HEK293 (cell line): ENCODE measurements at regions not wholly inside any gene's neighbourhood (a gene's known extent, or its start where the extent isn't known, plus 50 kb on each side); places are given as distances from the start of the nearest gene placed in this dataset.

ENCODE experiments used
- GLIS2 ChIP-seq: fragments of 450-650 bp; formaldehyde crosslinking; IDR thresholded peaks from 2 replicates; pipeline ENCODE4 v1.5.1; 2016; ENCODE audit warnings: missing biosample characterization, missing genetic modification characterization
- SP2 ChIP-seq: fragments of 450-650 bp; formaldehyde crosslinking; IDR thresholded peaks from 2 replicates; pipeline ENCODE4 v1.5.1; 2016; ENCODE audit warnings: missing biosample characterization, missing genetic modification characterization
- ZEB2 ChIP-seq: fragments of 450-650 bp; formaldehyde crosslinking; IDR thresholded peaks from 2 replicates; pipeline ENCODE4 v1.5.1; 2016; ENCODE audit warnings: missing biosample characterization, missing genetic modification characterization
- ZNF302 ChIP-seq: fragments of 450-650 bp; formaldehyde crosslinking; IDR thresholded peaks from 2 replicates; pipeline ENCODE4 v1.5.1; 2016; ENCODE audit warnings: missing biosample characterization, missing genetic modification characterization, low read depth
- ZNF423 ChIP-seq: fragments of 450-650 bp; formaldehyde crosslinking; IDR thresholded peaks from 2 replicates; pipeline ENCODE4 v1.5.1; 2016; ENCODE audit warnings: missing biosample characterization, missing genetic modification characterization
- ZNF426 ChIP-seq: fragments of 450-650 bp; formaldehyde crosslinking; IDR thresholded peaks from 2 replicates; pipeline ENCODE4 v1.5.1; 2017; ENCODE audit warnings: missing biosample characterization, missing genetic modification characterization, mild to moderate bottlenecking, inconsistent platforms, moderate library complexity
- ZNF701 ChIP-seq: fragments of 450-650 bp; formaldehyde crosslinking; IDR thresholded peaks from 2 replicates; pipeline ENCODE4 v1.5.1; 2016; ENCODE audit warnings: missing biosample characterization, missing genetic modification characterization
- ZNF776 ChIP-seq: fragments of 450-650 bp; formaldehyde crosslinking; IDR thresholded peaks from 2 replicates; pipeline ENCODE4 v1.5.0; 2017; ENCODE audit warnings: missing biosample characterization, missing genetic modification characterization, borderline replicate concordance
- TF ChIP-seq, protein P1 (sequence below): fragments of 450-650 bp; formaldehyde crosslinking; IDR thresholded peaks from 2 replicates; pipeline ENCODE4 v1.5.1; 2016; ENCODE audit warnings: missing biosample characterization, missing genetic modification characterization
- TF ChIP-seq, protein P2 (sequence below): fragments of 450-650 bp; formaldehyde crosslinking; IDR thresholded peaks from 2 replicates; pipeline ENCODE4 v1.5.1; 2016; ENCODE audit warnings: missing biosample characterization, missing genetic modification characterization, low read depth

DNA sequence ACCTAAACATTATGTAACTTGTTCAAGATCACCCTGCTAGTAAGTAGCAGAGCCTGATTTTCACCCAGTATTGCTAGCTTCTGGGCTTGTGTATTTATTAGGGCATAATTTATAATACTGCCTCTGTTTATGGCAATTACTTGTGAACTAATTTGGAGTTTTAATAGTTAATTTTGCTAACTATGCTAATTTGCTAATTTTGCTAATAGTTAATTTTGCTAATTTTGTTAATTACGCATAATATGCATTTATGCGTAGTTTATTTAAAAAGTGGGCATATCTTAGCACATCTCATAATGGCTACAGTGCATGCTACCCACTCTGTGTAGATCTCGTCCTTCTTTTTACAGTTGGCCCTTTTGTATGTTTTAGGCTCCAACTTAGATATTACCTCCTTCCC is 898.1 kb upstream of the EPHA5 start:
- TF ChIP-seq ZNF423 (tag by site-specific recombination): no peak
- TF ChIP-seq, protein P1, sequence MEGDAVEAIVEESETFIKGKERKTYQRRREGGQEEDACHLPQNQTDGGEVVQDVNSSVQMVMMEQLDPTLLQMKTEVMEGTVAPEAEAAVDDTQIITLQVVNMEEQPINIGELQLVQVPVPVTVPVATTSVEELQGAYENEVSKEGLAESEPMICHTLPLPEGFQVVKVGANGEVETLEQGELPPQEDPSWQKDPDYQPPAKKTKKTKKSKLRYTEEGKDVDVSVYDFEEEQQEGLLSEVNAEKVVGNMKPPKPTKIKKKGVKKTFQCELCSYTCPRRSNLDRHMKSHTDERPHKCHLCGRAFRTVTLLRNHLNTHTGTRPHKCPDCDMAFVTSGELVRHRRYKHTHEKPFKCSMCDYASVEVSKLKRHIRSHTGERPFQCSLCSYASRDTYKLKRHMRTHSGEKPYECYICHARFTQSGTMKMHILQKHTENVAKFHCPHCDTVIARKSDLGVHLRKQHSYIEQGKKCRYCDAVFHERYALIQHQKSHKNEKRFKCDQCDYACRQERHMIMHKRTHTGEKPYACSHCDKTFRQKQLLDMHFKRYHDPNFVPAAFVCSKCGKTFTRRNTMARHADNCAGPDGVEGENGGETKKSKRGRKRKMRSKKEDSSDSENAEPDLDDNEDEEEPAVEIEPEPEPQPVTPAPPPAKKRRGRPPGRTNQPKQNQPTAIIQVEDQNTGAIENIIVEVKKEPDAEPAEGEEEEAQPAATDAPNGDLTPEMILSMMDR (tag by site-specific recombination): no peak
- TF ChIP-seq ZNF426: no peak
- TF ChIP-seq ZNF701 (tag by site-specific recombination): no peak
- TF ChIP-seq ZNF776: no peak
- TF ChIP-seq ZNF302 (tag by site-specific recombination): no peak
- no peak for TF ChIP-seq ZEB2 (tag by site-specific recombination)
- TF ChIP-seq, protein P2, sequence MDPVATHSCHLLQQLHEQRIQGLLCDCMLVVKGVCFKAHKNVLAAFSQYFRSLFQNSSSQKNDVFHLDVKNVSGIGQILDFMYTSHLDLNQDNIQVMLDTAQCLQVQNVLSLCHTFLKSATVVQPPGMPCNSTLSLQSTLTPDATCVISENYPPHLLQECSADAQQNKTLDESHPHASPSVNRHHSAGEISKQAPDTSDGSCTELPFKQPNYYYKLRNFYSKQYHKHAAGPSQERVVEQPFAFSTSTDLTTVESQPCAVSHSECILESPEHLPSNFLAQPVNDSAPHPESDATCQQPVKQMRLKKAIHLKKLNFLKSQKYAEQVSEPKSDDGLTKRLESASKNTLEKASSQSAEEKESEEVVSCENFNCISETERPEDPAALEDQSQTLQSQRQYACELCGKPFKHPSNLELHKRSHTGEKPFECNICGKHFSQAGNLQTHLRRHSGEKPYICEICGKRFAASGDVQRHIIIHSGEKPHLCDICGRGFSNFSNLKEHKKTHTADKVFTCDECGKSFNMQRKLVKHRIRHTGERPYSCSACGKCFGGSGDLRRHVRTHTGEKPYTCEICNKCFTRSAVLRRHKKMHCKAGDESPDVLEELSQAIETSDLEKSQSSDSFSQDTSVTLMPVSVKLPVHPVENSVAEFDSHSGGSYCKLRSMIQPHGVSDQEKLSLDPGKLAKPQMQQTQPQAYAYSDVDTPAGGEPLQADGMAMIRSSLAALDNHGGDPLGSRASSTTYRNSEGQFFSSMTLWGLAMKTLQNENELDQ (tag by site-specific recombination): no peak
- TF ChIP-seq GLIS2: no peak
- no peak for TF ChIP-seq SP2 (tag by site-specific recombination)
